HG02973 (cell line): ENCODE measurements at regions not wholly inside any gene's neighbourhood (a gene's known extent, or its start where the extent isn't known, plus 50 kb on each side); places are given as distances from the start of the nearest gene placed in this dataset.
"Not testable (repeated sequence)": the region's sequence is repeated elsewhere in the genome, so short reads cannot be mapped to it uniquely, and the experiment has no call there.

Source experiments
- ATAC-seq: cut with Tn5 transposase; IDR thresholded peaks from one replicate; pipeline ENCODE4 v1.9.1; 2021; ENCODE audit warnings: moderate library complexity; ENCODE audit not compliant: unreplicated experiment

DNA sequence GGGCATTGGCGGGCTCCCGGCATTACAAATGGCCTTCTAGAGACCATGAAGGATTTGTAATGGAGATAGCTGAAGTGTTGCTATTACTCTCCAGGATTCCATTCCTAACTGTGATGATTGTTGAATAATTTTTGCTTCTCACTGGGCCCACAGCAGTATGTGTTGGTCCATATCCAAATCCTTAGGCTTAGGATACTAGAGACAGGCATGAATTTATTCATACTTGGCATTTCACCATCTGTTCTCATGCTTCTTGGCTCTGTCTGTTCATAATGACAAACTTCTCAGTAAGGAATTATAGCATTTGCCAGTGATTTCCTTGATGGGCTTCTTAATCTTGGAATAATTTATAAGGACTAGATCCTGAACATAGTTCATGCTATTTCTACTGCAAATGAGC, 832.9 kb downstream of the C12orf50 start:
- ATAC-seq = no peak

DNA sequence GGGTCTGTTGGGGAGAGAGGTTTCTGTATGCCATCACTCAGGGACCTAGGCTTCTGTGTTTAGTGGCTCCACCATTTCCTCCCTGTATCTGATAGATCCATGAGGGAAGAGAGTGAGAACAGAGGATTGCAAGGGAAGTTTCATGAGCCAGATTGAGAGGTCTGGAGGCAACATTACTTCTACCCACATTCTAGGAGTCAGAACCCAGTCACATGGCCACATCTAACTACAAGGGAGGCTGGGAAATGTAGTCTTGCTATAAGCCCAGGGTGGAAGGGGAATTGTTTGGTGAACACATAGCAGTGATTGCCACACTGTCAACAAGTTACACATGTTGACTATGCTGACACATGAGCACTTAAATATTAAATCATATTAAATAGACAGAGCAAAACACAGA, 834.8 kb downstream of the C12orf50 start:
- ATAC-seq = not testable (repeated sequence)

DNA sequence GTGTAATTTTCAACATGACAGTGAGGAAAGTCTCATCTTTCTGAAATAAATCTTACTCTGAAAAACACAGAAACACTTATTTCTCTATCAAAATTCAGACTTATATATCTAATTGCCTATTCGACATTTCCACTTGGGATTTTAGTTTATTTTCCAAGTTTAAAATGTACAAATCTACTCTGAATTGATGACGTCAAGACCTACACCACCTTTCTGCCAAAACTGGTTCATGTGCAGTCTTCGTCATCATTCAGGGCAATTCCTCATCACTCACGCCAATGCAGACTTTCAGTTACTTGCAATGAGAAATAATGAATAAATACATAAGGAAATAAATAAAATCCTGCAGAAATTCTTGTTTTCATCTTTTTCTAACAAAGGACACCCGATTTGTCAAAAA, 843.8 kb downstream of the C12orf50 start:
- ATAC-seq = no peak

DNA sequence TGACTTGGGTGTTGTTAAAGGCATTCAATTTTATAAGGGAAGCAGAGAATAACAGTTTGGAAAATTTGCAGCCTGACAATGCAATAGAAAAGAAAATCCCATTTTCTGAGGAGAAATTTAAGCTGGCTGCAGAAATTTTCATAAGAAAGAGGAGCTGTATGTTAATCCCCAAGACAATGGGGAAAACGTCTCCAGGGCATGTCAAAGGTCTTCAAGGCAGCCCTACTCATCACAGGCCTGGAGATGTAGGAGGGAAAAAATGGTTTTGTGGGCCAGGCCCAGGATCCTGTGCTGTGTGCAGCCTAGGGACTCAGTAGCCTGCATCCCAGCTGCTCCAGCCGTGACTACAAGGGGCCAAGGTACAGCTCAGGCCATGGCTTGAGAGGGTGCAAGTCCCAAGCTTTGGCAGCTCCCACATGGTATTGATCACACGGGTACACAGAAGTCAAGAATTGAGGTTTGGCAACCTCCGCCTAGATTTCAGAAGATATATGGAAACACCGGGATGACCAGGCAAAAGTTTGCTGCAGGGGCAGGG, 846.4 kb downstream of the C12orf50 start:
- no peak for ATAC-seq

DNA sequence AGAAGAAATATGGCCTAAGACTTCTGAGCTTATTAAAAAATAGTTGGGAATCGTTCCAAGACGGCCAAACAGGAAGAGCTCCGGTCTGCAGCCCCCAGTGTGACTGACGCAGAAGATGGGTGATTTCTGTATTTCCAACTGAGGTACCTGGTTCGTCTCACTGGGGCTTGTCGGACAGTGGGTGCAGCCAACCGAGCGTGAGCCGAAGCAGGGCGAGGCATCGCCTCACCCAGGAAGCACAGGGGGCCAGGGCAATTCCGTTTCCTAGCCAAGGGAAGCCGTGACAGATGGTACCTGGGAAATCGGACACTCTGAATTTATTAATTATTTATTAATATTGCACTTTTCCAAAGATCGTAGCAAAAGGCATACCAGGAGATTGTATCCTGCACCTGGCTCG, 857.8 kb downstream of the C12orf50 start:
- no peak for ATAC-seq

DNA sequence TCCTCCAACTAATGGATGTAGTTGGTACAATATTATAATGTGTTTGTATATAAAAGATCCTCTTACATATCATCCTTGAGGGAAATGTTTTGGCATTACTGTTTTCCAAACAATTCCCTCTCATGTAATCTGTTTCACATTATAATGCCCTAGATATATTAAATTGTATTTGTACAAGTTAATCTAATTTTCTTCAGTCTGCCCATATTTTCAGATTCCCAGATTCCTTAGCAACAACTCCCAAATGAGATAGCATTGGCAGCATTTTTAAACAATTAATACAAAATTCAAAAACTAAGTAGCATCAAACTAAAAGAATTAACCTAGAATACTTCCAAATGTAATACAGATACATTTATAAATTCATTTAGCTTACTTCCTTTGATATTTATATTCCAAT, 860.2 kb downstream of the C12orf50 start:
- no peak for ATAC-seq

DNA sequence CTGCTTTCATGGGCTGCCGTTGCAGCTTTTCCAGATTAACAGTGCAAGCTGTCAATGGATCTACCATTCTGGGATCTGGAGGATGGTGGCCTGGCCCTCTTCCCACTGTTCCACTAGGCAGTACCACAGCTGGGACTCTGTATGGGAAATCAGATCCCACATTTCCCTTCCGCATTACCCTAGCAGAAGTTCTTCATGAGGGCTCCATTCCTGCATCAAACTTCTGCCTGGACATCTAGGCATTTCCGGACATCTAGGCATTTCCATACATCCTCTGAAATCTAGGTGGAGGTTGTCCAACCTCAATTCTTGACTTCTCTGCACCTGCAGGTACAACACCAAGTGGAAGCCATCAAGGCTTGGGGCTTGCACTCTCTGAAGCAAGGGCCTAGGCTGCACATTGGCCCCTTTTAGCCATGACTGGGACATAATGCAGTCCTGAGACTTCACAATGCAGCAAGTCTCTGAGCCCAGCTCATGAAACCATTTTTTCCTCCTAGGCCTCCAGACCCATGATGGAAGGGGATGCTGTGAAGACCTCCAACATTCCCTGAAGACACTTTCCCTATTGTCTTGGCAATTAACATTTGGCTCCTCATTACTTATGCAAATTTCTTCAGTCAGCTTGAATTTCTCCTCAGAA, 863.3 kb downstream of the C12orf50 start:
- no peak for ATAC-seq

DNA sequence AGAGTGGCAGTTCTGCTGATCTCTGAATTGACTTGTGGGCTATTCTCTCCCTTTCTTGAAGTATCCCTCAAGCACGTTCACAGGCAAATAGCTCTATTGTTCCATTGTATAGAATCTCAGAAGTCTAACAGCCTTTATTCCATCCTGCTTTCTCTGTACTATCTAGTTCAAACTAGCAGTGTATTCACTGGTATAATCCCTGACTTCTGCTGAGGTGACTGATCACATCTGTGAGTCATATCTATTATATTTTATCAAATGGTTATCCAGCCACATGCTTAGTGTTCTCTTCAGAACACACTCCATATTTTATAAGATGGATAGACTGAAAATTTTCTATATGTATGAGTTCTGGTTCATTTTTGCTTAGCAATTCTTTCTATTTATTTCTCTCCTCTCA, 866.1 kb downstream of the C12orf50 start:
- no peak for ATAC-seq

DNA sequence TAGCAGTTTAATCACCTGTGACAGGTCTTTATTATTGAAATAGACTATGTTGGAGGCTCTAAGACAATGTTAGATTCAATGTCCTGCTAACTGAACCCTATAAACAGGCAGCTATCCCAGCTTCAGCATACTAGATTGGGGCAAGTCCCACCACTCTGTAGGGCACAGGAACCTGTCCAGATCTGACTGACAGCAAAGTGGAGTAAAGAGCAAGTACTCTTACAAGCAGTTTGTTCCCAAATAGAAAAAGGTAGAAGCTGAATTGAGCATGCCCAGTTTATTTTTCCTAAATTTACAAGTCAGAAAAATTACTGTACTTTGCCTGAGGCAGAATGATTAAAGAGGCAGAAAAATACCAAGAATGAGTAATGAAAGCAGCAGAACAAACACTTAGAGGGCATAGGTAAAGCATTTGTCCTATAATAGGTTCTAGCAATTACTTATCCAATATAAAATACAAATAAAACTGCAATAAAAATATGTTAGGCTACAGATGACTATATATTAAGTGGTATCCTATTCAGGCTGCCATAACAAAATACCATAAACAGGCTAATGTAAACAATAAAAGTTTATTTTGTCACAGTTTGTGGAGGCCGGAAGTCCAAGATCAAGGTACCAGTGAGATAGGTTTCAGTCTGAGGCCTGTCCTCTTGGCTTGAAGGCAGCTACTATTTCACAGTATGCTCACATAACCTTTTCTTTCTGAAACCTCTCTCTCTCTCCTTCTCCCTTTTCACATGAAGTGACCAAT, 868.2 kb downstream of the C12orf50 start:
- no peak for ATAC-seq

DNA sequence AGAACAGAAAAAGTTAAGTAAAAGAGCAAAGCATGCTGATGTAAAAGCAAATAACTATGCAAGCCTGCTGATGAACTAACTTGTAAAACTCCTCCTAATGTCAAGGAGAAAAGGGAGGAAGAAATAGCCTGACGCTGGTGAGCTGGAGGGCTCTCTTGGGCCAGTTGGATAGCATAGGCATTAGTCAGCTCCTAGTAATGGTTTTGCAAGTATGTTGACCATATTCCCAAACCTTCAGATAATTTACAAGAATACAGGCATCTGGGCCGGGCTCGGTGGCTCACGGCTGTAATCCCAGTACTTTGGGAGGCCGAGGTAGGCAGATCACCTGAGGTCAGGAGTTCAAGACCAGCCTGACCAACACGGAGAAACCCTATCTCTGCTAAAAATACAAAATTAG, 871.4 kb downstream of the C12orf50 start:
- no peak for ATAC-seq

DNA sequence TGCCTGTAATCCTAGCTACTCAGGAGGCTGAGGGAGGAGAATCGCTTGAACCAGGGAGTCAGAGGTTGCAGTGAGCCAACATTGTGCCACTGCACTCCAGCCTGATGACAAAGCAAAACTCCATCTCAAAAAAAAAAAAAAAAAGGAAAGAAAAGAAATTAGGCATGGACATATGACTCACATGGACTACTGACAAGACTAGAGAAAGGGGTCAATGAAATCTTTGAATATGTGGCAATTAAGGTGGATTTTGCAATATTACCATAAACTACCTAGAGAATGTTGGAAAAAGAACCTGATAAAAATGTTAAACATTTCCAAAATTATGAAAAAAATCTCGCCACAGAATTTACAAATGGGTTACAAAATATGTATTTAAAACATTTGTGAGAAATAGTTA, 873.6 kb downstream of the C12orf50 start:
- no peak for ATAC-seq

DNA sequence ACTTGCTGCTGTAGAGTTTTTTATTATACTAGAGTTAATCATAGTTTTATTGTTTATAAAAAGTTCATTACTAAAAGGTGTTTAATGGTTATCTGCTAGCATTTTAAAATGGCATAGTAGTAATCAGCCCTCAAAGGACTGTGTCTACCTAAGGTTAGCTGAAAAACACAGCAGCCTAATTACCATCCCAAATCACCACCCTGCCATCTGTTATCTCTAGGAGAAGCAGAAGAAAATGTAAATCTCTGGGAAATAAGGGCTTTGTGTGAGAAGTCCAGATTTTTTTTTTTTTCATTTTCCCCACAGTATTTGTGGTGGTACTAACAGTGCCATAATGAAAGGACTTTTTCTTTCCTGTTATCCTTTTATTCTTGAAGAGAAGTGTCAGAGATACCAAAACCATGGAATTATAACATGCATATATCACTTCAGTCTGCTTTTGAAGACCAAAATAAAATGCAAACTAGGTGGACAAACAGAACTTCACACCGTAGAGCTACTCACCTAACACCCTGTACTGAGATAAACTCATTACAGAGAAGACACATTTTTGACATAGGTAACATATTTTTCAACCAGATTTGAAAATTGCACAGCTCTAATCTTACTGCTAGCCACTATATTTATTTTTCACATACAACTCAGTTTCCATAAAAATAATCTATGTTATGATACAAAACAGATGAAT, 876.2 kb downstream of the C12orf50 start:
- ATAC-seq = no peak

DNA sequence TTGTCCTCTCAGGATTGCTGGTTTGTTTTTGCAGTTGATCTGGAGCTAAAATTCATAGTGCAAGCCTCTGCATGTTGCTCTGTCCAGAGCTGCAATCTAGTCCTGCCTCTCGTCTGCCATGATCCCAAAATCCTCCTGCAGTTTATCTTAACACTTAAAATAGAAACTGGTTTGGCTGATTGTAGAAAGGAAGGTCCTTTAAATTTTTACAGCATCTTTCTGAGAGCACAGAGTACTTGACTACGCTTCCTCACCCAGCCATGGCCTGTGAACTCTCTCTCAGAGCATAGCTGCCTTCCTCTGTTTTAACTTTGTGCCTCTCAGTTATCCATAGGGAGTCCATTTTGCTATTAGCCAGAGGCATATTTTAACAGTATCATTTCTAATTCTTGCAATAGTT, 877.1 kb downstream of the C12orf50 start:
- no peak for ATAC-seq

DNA sequence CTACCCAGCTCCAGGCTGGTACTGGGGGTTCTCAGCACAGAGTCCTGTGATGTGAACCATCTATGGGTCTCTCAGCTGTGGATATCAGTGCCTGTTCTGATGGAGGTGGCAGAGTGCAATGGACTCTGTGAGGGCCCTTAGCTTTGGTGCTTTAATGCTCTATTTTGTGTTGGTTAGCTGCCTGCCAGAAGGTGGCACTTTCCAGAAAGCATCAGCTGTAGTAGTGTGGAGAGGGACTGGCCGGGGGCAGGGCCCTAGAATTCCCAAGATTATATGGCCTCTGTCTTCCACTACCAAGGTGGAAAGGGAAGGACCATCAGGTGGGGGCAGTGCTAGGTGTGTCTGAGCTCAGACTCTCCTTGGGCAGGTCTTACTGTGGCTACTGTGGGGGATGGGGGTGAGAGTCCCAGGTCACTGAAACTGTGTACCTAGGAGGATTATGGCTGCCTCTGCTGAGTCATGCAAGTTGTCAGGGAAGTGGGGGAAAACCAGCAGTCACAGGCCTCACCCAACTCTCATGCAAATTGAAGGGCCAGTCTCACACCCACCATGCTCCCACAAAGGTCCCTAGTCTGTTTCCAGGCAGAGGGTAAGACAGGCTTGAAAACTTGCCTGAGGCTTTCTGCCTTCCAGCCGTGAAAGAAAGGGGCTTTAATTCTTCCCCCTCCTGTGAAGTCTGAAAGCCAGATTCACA, 878.1 kb downstream of the C12orf50 start:
- peak; percentile 86 for ATAC-seq

DNA sequence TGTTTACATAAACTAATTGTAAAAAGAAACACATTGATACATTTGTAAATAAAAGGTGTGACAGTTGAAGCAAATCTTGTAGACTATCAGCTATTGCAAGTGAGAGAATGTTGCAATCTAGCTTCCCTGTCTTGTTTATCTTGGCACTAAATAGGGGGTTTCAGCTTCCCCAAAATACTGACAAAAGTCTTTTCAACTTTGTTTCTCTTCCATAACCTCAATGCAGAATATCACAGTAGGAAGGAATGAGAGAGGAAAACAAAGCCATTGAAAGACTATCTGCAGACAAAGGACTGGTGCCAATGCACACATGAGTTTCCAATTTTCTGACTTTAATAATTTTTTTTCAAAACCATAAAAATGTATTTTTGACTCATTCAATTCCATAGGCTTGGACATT, 886.2 kb upstream of the MGAT4C start:
- no peak for ATAC-seq

DNA sequence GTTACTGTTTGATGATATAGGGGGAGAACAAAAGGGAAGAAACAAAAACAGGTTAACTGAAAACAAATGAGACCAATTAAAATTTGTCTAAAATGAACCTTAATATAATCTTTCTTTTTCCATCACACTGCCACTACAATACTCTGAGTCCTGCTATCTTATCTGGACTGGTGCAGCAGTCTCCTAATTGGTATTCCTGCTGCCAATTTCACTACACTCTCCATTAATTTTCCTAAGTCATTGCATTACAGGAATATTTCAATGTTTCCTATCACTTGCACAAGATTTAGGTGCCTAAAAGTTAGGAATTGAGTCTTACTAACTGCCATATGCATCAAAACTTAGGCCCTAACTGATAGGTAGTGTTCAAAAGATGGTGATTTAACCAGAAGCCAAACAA, 884.9 kb upstream of the MGAT4C start:
- ATAC-seq = no peak

DNA sequence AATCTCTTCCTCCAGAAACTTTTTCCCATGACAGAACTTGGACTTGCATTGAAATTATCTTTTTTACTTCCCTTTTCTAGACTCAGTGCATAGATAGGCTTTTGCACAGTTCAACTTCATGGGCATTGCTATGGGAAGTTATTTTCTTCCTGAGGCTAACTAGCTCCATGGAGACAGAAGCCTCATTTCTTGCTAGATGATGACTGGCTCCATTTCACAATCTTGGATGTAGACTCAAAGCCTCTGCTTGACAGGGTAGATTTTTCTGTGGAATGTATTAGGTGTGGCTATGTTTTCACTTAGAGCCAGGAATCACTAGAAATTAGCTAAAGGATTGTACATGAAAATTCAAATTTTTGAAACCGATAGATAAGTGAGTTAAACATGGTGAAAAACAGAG, 884.1 kb upstream of the MGAT4C start:
- ATAC-seq = no peak

DNA sequence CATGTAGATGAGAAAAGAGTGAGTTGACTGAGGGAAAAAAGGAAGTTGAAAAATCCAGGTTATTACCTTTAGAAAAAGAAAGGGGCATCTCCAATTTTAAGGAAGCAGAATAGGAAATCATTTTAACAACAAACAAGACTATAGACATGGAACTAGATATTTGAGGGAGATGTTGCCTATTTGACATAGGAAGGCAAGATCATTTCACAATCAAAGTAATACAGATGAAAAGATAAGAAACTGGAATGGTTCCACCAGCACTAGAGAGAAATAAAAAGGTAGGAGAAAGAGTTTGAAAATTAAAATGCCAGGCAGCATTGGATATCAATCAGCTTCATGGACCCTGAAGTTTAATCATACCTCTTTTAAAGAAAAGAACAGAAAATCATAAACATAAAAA, 881.0 kb upstream of the MGAT4C start:
- ATAC-seq = no peak

DNA sequence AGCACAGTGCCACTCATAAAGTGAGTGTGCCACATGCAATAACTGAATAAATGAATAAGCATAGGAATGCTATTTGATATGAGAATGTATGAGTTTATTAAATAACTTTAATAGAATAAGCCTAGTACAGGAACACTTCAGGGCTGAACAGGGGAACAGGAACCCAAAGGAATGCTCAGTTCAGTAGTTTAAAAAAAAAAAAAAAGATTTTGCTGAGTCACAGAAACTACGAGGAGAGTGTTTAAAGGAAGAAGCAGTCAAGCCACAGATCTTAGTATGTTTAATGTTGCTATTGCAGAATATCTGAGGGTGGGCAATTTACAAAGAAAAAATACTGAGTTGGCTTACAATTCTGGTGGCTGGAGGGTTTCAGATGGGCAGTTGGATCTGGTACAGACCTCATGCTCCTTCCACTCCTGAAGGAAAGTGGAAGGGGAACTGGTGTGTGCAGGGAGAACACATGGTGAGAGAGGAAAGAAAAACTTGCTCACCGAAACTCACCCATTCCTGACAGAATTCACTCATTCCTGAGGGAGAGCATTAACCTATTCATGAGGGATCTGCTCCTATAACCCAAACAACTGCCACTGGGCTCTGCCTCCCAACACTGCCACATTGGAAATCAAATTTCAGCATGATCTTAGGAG, 880.3 kb upstream of the MGAT4C start:
- no peak for ATAC-seq

DNA sequence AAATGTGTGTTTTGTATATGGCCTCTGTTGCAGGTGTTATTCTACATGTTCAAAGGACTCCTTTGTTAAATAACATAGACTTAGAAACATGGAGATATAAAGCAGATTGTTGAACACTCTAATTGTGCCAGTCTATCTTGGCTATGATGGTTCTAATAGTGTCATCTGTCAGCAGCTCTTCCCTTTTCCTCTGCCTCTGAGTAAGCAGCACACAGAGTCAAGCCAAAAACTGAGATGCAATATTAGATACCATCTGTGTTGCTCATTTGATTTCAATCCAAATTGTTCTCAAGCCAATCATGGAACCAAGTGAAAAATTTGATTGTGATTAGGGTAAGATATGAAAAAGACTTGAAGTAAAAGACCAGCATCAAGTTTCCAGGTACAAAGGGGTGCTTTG, 871.1 kb upstream of the MGAT4C start:
- no peak for ATAC-seq

DNA sequence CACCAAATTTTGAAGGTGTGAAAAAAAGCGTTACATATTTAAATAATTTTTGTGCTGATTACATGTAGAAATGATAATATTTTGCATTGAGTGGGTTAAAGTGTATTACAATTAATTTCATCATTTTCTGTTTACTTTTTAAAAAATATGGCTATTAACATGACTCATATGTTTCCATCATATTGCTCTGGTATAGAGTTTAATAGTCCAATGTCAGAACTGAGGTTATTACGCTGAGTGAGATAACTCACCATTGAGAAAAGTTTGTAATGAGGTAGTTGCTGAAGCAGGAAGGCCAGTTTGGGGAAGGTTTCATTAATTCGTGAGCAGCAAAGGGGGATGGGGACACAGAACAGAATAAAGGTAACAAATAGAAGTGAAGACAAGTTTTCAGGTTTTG, 865.7 kb upstream of the MGAT4C start:
- ATAC-seq = no peak
